ENCODE measurements at regions not wholly inside any gene's neighbourhood (a gene's known extent, or its start where the extent isn't known, plus 50 kb on each side); places are given as distances from the start of the nearest gene placed in this dataset.
A peak's percentile ranks its signal among the peaks of the same experiment; 100 is the strongest.

DNA sequence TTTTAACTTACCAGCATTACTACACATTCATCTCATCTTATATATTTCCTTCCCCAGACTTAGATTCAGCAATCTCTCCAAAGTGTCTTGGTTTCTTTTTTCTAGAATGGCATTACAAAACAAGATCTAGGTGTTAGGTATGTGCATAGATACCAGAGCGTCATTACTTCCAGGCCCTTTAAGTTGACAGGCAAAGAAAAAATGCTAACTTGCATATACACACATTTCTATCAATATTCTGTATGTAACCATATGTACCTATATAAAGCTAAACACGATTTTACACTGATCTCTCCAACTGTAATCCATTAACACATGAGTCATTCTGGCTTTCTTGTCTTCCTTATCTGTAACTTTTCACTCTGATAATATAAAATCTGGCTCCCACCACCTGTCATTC is 503.8 kb upstream of the NRXN1 start:
- DNase-seq = no peak

DNA sequence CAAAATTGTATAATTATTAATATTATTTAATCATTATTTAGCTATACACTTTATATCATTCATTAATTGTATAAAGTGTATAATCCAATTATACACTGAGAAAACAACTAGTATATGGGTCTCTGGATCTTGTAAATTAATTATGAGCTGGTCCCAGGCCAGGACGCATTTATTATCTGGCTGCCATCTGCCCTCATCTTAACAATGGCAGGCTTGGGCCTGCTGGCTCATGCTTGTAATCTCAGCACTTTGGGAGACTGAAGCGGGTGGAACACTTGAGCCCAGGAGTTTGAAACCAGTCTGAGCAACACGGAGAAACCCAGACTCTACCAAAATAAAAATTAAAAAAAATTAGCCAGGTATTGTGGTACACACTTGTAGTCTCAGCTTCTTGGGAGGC is 502.2 kb upstream of the NRXN1 start:
- DNase-seq = peak; percentile 65 to 92

- peak in 1 of 2 experiments; percentile 12 for DNase-seq
These were observed 496.2 kb upstream of the NRXN1 start for GRCh38 chr2:51528156-51528555.

DNA sequence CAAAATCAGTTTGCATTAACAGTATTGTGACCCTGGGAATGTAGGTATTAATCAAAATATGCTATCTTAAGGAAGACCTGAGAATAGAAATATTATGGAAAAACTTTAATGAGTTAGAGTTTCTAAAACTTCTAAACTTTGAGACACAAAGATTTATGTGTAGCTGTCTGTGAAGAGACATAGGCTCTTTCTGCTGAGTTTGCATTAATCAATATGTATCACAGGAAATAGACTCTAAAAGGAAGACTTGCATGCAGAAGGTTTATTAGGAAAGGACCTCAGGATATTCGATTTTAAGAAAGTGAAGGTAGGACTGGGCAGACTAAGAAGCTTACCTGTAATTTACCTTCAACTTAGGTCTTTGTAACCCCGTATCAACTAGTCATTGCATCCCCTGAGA is 494.8 kb upstream of the NRXN1 start:
- DNase-seq = no peak

GRCh38 chr2:51516667-51517066 is 484.7 kb upstream of the NRXN1 start:
- no peak for DNase-seq

GRCh38 chr2:51511002-51511401 is 479.1 kb upstream of the NRXN1 start:
- no peak for DNase-seq

DNA sequence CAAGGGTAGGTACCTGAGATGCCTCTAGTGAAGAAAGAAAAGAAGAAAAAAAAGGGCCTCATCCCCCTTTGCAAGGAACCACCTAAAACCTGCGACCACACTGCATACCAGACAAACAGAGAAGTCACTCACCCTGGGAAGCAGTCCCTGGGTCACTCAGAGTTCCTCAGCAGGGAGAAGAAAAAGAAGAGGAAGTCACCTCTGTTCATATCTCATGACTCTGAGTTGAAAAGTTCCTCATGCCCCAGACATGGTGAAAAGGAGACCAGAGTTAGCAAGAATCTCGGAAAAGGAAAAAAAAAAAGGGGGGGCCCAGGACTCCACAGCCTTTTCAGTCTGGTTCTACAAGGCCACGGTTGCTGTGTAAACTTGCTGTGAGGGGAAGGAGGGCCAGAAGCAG is 478.4 kb upstream of the NRXN1 start:
- no peak for DNase-seq

DNA sequence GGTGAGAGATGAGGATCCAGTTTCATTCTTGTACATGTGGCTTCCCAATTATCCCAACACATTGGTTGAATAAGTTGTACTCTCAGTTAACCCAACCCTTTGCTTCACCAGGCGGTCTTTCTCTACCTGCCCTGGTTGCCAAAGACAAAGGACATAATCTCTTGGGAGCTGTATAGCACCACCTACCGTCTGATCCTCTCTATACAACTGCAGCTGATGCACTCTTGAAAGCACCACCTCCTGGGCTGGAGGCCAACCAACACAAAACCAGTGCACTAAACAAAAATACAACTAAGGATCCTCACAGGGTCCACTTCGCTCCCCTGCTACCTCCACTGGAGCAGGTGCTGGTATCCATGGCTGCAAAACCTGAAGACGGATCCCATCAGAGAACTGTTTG is 473.6 kb upstream of the NRXN1 start:
- peak in 1 of 2 experiments; percentile 9 for DNase-seq

DNA sequence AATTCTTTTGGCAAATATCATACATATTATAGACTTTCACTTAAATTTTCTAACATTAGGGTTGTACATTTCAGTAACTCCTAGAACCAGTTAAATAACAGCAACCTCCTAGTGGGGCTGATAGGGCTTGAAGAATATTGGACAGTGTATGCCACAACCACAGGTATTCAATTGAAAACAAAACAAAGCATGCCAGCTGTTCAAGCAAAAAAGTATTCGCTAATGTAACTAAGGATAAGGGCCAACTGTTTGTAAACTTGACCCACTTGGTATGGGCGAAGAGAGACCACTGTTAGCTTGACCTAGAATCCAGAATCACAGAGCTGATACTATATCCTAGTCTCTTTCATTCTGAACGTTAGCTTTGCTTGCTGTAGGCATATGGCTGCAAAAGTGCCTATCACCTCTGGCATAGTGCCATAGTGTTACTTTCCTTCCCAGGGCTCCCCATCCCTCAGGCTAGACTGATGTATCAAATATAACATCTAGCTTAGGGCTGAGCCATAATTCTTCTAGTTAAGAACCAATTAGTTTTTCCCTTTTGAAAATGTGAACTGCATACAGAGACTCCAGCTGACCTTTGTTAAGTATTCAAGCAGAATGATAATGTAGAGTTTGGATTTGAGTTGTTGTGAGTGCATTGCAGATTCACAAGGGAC is 458.8 kb upstream of the NRXN1 start:
- peak; percentile 17 to 66 for DNase-seq

- no peak for DNase-seq
These were observed 452.7 kb upstream of the NRXN1 start for GRCh38 chr2:51484605-51485004.

GRCh38 chr2:51483720-51484119 is 451.8 kb upstream of the NRXN1 start:
- DNase-seq = no peak

DNA sequence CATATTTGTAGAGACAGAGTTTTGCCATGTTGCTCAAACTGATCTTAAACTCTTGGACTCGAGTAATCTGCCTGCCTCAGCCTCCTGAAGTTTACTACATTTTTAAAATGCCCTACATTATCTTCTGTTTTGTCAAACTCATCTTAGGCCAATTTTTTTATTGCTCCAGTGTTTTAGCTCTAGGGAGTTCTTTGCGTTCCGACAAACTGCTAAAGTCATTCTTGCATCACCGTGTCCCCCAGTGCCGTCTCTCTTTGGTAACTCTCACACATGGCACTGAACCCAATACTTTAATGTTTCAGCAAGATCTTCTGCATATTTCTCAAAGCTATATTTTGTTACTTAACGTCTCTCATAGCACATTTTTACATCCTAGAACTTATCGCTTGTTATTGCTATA is 440.9 kb upstream of the NRXN1 start:
- DNase-seq = no peak

GRCh38 chr2:51472300-51472699 is 440.4 kb upstream of the NRXN1 start:
- DNase-seq = no peak

DNA sequence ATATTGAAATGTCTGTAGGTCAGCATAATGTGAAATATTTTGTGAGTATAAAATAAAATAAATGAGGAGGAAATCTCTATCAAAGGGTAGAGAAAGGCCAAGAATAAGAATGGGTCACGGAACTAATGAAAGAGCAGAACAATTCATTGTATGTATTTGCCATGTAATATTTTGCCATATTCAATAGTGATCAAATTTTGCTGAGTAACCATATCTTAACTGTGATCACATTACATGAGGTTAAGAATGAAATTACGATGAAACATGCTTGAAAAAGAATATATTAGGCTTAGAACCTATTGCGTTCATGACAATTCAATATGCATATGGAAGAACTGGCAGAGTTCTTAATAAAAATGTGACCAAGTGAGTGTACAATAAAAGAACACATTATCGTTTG is 437.2 kb upstream of the NRXN1 start:
- DNase-seq = no peak

GRCh38 chr2:51465326-51465725 is 433.4 kb upstream of the NRXN1 start:
- no peak for DNase-seq

DNA sequence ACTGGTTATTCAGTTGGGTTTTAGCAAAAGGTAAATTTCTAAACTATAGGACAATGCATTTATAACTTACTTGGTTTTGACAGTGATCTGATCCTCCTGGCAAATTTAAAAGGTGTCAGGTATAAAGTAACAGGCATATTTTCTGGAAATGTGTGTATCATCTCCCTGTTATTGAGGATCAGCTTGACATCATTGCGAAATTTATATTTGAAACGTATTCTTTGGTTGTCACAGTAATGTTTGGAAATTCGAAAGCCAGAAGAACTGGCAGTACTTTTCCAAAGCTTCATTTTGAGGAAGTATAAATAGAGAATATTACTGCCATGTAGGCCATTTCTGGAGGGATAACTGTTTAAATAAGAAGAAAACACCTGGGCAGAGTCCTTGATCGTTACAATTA is 422.2 kb upstream of the NRXN1 start:
- no peak for DNase-seq

DNA sequence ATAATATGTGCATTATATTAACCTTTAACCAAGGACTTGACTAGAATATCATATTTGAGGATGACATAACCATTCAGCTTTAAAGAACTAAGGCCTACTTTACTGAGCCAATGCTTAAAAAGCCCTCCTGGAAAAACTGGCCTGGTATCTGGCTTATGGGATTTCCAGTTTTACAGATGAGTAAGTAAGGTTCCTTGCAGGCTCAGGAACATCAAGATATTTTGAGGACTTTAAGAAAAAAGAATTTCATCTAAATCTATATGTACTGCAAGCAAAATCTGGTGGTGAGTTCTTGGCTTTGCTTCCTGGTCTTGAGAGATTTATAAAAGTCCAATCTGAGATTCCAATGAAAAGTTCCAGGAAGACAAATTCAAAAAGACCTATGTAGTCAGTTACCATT is 417.0 kb upstream of the NRXN1 start:
- DNase-seq = no peak

GRCh38 chr2:51441786-51442185 is 409.9 kb upstream of the NRXN1 start:
- DNase-seq = peak in 1 of 2 experiments; percentile 6

DNA sequence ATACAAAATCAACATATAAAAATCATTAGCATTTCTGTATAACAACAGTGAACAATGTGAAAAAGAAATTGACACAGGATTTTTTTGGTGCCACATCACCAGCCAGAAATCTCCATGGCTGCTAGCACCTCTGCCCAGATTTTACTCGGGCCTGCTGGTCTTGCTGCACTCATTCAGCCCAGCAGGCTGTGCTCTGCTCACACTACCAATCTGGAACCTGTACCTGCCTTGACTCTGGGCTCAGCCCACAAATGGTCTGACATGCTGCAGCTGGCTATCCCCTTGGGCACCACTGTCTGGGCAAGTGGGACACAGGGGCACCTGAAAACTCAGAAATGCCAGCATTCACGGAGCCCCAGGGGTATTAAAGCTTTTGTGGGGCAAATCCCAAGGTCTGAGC is 392.5 kb upstream of the NRXN1 start:
- peak in 1 of 2 experiments; percentile 20 for DNase-seq

DNA sequence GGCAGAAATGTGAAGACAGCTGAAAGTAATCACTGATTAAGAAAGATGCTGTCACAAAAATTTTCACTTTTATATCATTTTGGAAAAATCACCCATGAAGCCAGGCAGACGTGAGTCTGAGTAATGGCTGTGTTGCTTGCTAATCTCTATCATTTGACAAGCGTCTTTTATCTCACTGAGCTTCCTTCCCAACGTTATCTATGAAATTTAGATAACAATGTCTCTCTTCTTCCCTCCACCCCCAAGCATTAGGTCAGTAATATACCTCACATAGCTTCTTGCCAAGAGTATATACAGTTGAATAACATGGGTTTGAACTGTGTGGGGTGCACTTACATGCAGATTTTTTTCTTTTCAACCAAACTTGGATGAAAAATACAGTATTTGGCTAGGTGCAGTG is 388.6 kb upstream of the NRXN1 start:
- DNase-seq = no peak

DNA sequence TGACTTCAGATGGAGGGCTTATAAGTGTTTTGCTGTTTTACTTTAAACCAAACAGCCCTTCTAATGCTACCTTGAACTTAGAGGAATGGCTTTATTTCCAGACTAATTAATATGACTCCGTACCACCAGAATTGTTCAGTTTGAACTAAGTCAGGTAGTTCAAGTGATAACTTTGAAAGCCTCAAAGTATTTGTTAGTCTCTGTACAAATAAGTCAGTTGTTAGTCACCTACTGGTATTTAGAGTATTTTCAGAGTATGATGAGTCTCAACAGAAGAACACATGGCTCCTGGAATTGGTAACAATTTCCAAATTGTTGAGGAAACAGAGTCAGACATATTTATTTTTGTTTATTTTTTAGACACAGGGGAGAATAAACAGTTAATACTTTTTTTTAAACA is 381.8 kb upstream of the NRXN1 start:
- no peak for DNase-seq

DNA sequence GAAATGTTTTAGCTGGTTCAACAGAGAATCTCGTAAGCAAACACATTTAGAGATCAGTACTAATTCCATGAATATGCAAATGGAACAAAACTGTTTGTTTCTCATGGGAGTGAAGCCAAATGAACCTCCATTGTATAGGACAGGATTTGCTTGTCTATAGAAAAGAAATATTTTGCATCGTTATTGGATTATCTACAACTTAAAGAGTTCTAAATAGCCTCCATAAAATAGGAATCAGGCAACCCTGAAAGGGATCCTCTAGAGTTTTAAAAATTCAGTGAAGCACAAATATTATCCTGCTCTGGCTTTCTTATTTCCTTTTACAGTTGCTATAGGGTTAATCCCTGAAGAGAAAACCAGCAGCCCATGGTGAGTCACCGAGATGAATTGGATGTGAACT is 378.4 kb upstream of the NRXN1 start:
- no peak for DNase-seq

GRCh38 chr2:51409920-51410319 is 378.0 kb upstream of the NRXN1 start:
- no peak for DNase-seq

- DNase-seq = no peak
These were observed 372.3 kb upstream of the NRXN1 start for GRCh38 chr2:51404226-51404625.

- DNase-seq = peak; percentile 59 to 87
These were observed 369.6 kb upstream of the NRXN1 start for GRCh38 chr2:51401546-51401945.

DNA sequence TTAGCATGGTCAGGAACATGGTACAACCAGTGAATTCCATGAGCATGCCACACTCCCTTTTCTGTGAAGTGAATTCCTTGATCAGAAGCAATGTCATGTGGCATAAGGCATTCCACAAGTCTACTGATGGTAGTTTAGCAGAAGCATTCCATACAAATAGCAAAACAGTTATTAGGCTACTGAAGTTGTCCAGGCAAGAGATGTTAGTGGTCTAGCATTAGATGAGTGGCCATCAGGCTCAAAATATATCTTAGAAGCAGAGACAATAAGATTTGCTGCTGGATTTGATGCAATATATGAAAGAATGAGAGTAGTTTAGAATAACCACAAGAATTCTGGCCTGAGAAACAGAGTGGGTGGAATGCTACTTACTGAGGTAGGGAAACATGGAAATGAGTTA is 355.3 kb upstream of the NRXN1 start:
- DNase-seq = no peak

Measured in NCI-H524 (cell line).